Esophagus (tissue), 2 donors: ENCODE measurements at regions not wholly inside any gene's neighbourhood (a gene's known extent, or its start where the extent isn't known, plus 50 kb on each side); places are given as distances from the start of the nearest gene placed in this dataset.

ENCODE experiments used
- H3K27ac ChIP-seq, 2 donors: one replicate each; pipeline ENCODE4 v1.5.1; 2013; ENCODE audit warnings: low read depth in 2 of 2, mild to moderate bottlenecking in 2 of 2, inconsistent platforms in 1 of 2, low read length in 1 of 2, moderate library complexity in 1 of 2
- H3K27me3 ChIP-seq, 2 donors: one replicate each; pipeline ENCODE4 v1.6.1; 2013; ENCODE audit warnings: low read length in 2 of 2, control low read depth in 1 of 2, mild to moderate bottlenecking in 1 of 2; ENCODE audit not compliant: insufficient read depth in 2 of 2, control insufficient read depth in 1 of 2
- H3K36me3 ChIP-seq, 2 donors: one replicate each; pipeline ENCODE4 v1.6.1; 2013; ENCODE audit warnings: low read length in 1 of 2; ENCODE audit not compliant: control insufficient read depth in 2 of 2, insufficient read depth in 2 of 2
- H3K4me1 ChIP-seq, 2 donors: one replicate each; pipeline ENCODE4 v1.6.1; 2013; ENCODE audit warnings: low read length in 1 of 2; ENCODE audit not compliant: control insufficient read depth in 2 of 2, insufficient read depth in 2 of 2
- H3K4me3 ChIP-seq, 2 donors: one replicate each; pipeline ENCODE4 v1.5.1; 2013; ENCODE audit warnings: low read length in 2 of 2, mild to moderate bottlenecking in 2 of 2, low read depth in 1 of 2, moderate library complexity in 1 of 2
- H3K9me3 ChIP-seq, 2 donors: one replicate each; pipeline ENCODE4 v1.6.1; 2013; ENCODE audit warnings: mild to moderate bottlenecking in 2 of 2, low read depth in 1 of 2, low read length in 1 of 2, moderate library complexity in 1 of 2; ENCODE audit not compliant: control insufficient read depth in 2 of 2, insufficient read depth in 1 of 2
- WGBS, 2 donors: extraction: QIAGEN DNeasy Blood & Tissue Kit; methylation state at CpG; one replicate each; pipeline ENCODE4 v1.1.7; 2013; 5-methylcytosine and 5-hydroxymethylcytosine counted together
- donor health status: healthy with polysubstance abuse.
- donor health status: Bipolar disorder and iron deficiency.

- WGBS, 2 donors: 52 to 66% methylated on average over 3 of the region's 3 CpGs
- Histone ChIP-seq H3K27ac (no peak overlapping the region), H3K9me3 (no peaks in the 10 kb centered on the region)
These were observed 188.6 kb upstream of the CCL2 start for GRCh38 chr17:34066528-34066927.

DNA sequence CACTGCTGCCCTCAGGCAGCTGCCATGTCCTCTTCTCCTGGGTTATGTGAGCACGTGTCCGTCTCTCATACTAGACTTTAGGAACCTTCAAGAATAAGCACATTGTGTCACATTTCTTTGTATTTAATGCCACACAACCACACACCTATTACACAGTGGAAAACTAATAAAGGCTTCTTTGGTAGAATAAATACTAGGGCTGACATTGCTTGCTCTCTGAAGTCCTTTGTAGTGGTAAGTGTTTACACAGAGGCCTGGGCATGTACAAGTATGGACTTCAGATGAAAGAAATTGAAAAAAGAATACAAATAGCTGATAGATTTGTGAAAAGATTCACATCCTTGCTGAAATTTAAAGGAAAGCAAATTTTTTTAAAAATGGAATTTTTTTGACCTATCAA is 188.1 kb upstream of the CCL2 start:
- peaks cover 2 to 3% of the 10 kb centered on the region in 2 donors for H3K4me1 ChIP-seq
- no peaks in the 10 kb centered on the region for H3K27me3 ChIP-seq
- H3K4me3 ChIP-seq: no peak overlapping the region
- no peaks in the 10 kb centered on the region for H3K36me3 ChIP-seq
- 79 to 82% methylated on average over 2 of the region's 2 CpGs for WGBS, 2 donors
- H3K9me3 ChIP-seq: peaks cover 0 to 2% of the 10 kb centered on the region in 2 donors
- H3K27ac ChIP-seq: no peak overlapping the region

More at GRCh38 chr17:34066528-34066927, 188.6 kb upstream of the CCL2 start:
- Histone ChIP-seq H3K4me1 (peaks cover 2 to 3% of the 10 kb centered on the region in 2 donors), H3K36me3 (no peaks in the 10 kb centered on the region), H3K4me3 (no peak overlapping the region), H3K27me3 (no peaks in the 10 kb centered on the region)

- Histone ChIP-seq H3K9me3 (peaks cover 0 to 3% of the 10 kb centered on the region in 2 donors), H3K4me3 (no peak overlapping the region), H3K36me3 (no peaks in the 10 kb centered on the region), H3K4me1 (peaks cover 2 to 3% of the 10 kb centered on the region in 2 donors), H3K27ac (no peak overlapping the region), H3K27me3 (no peaks in the 10 kb centered on the region)
- 36 to 48% methylated on average over 1 of the region's 1 CpG for WGBS, 2 donors
These were observed 186.5 kb upstream of the CCL2 start for GRCh38 chr17:34068571-34068970.

- no peaks in the 10 kb centered on the region for H3K27me3 ChIP-seq
- no peak overlapping the region for H3K4me3 ChIP-seq
- no peaks in the 10 kb centered on the region for H3K36me3 ChIP-seq
- peaks cover 2 to 3% of the 10 kb centered on the region in 2 donors for H3K4me1 ChIP-seq
- 73 to 78% methylated on average over 4 of the region's 4 CpGs for WGBS, 2 donors
- H3K27ac ChIP-seq: no peak overlapping the region
- peaks cover 0 to 3% of the 10 kb centered on the region in 2 donors for H3K9me3 ChIP-seq
These were observed 184.4 kb upstream of the CCL2 start for GRCh38 chr17:34070712-34071111.

- Histone ChIP-seq H3K9me3 (peaks cover 0 to 3% of the 10 kb centered on the region in 2 donors), H3K4me3 (no peak overlapping the region), H3K27ac (no peak overlapping the region), H3K36me3 (no peaks in the 10 kb centered on the region), H3K27me3 (no peaks in the 10 kb centered on the region), H3K4me1 (peaks cover 0 to 2% of the 10 kb centered on the region in 2 donors)
- 80 to 88% methylated on average over 11 of the region's 11 CpGs for WGBS, 2 donors
These were observed 183.1 kb upstream of the CCL2 start for GRCh38 chr17:34071886-34072420.

DNA sequence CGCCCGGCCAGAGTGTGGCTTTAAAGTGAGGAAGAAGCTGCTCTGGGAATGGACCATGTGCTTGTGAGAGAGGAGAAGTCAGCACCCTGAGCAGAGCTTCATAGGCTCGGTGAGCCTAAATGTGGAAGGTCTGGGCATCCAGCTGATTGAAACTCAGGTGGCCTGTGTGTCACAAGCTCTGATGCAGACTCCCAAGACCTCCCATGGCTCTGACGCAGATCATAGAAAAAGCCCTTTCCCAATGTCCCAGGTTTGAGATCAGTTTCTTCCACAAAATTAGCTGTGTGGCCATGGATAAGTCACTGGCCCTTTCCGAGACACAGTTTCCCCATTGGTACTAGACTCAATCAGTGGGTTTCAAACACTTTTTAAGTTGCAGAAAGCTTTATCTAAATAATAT is 180.0 kb upstream of the CCL2 start:
- Histone ChIP-seq H3K9me3 (peaks cover 0 to 3% of the 10 kb centered on the region in 2 donors), H3K27ac (no peak overlapping the region), H3K4me1 (no peaks in the 10 kb centered on the region), H3K27me3 (peaks cover 0 to 3% of the 10 kb centered on the region in 2 donors), H3K36me3 (no peaks in the 10 kb centered on the region), H3K4me3 (no peak overlapping the region)
- 91 to 92% methylated on average over 5 of the region's 5 CpGs for whole genome bisulfite sequencing, 2 donors

DNA sequence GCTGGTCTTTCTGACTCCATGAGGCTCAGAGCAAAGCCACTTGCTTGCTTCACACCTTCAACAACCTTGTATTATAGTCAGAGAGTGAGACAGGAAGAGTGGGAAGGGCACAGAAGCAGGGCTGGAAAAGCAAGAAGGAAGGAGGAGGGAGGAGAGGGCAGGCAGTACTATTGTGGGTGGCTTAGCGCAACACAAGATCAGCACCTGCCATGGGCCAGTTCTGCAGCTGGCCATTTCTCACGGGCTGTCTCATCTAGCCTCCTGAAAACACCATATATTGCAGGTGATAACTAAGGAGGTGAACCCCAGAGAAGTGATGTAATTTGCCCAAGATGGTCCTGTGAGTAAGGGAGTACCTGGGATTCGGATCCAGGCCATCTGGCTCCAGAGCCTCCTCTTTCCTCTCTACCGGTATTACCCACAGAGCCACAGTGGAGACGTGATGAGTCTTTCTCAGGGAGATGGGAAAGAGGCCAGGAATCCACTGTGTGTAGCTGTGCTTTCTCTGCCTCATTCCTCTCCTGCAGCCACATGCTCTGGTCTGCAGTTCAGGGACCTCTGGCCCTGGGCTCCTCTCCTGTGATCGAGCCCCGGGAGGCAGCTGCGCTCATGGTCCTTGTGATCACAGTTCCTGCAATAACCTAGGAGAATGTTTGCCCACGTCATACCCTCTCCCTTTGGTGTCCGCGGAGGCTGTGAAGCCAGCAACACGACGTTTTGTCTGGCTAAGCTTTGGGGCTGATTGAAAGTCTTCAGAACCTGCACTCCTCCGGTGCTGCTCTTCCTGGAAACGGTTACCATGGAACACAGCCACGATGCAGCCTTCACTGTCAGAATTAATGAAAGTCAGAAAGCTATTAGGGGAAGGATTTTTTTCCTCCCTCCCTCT is 178.1 kb upstream of the CCL2 start:
- Histone ChIP-seq H3K4me3 (no peak overlapping the region), H3K4me1 (no peaks in the 10 kb centered on the region), H3K27ac (no peak overlapping the region), H3K27me3 (peaks cover 0 to 3% of the 10 kb centered on the region in 2 donors), H3K36me3 (no peaks in the 10 kb centered on the region), H3K9me3 (peaks cover 0 to under 1% of the 10 kb centered on the region in 2 donors)
- WGBS, 2 donors: 63 to 66% methylated on average over 16 of the region's 16 CpGs

GRCh38 chr17:34081269-34081668 is 173.8 kb upstream of the CCL2 start:
- no peaks in the 10 kb centered on the region for H3K4me1 ChIP-seq
- no peak overlapping the region for H3K4me3 ChIP-seq
- peaks cover 0 to 3% of the 10 kb centered on the region in 2 donors for H3K27me3 ChIP-seq
- WGBS, 2 donors: 53 to 69% methylated on average over 3 of the region's 3 CpGs
- H3K36me3 ChIP-seq: no peaks in the 10 kb centered on the region
- no peaks in the 10 kb centered on the region for H3K9me3 ChIP-seq
- no peak overlapping the region for H3K27ac ChIP-seq

GRCh38 chr17:34082404-34082803 is 172.7 kb upstream of the CCL2 start:
- WGBS, 2 donors: 66 to 80% methylated on average over 3 of the region's 3 CpGs
- H3K4me1 ChIP-seq: no peaks in the 10 kb centered on the region
- H3K4me3 ChIP-seq: no peak overlapping the region
- H3K36me3 ChIP-seq: no peaks in the 10 kb centered on the region
- H3K9me3 ChIP-seq: no peaks in the 10 kb centered on the region
- no peak overlapping the region for H3K27ac ChIP-seq
- peaks cover 0 to 3% of the 10 kb centered on the region in 2 donors for H3K27me3 ChIP-seq
